ENCODE measurements at regions not wholly inside any gene's neighbourhood (a gene's known extent, or its start where the extent isn't known, plus 50 kb on each side); places are given as distances from the start of the nearest gene placed in this dataset.

Small RNA genes in the stretch of these regions (small RNA-seq; reads per million reads assigned to genes)
- gene RNA5SP142 (ENCODE audit: insufficient read depth in 2 of 3, insufficient read length in 3 of 3, low read depth in 2 of 3, low replicate concordance in 1 of 3): 0 reads per million in 3 experiments

All from HepG2 (cell line).